Ramos (cell line): ENCODE measurements at regions not wholly inside any gene's neighbourhood (a gene's known extent, or its start where the extent isn't known, plus 50 kb on each side); places are given as distances from the start of the nearest gene placed in this dataset.

Source experiments
- in situ Hi-C: fragments of 300-500 bp; cut with MboI; formaldehyde crosslinking; loops from one replicate; pipeline ENCODE4 v1.14.3; 2022; ENCODE audit warnings: low sequenced_read_pairs; ENCODE audit not compliant: unreplicated experiment

GRCh38 chrX:43467608-43468234 is 188.4 kb upstream of the MAOA start:
- in situ Hi-C loops = no loop called here

GRCh38 chrX:43469391-43470054 is 186.6 kb upstream of the MAOA start:
- in situ Hi-C loops = no loop called here

- in situ Hi-C loops = no loop called here
Measured at GRCh38 chrX:43474321-43474720, 181.8 kb upstream of the MAOA start.

- in situ Hi-C loops = no loop called here
Measured at GRCh38 chrX:43479070-43479469, 177.0 kb upstream of the MAOA start.

GRCh38 chrX:43479850-43480249 is 176.2 kb upstream of the MAOA start:
- in situ Hi-C loops = no loop called here

GRCh38 chrX:43481576-43481975 is 174.5 kb upstream of the MAOA start:
- in situ Hi-C loops = no loop called here

GRCh38 chrX:43493756-43494155 is 162.3 kb upstream of the MAOA start:
- in situ Hi-C loops = no loop called here

- in situ Hi-C loops = no loop called here
Measured at GRCh38 chrX:43500246-43500645, 155.9 kb upstream of the MAOA start.

GRCh38 chrX:43500996-43501694 is 155.0 kb upstream of the MAOA start:
- in situ Hi-C loops = no loop called here

GRCh38 chrX:43504394-43504793 is 151.7 kb upstream of the MAOA start:
- in situ Hi-C loops = no loop called here

GRCh38 chrX:43505769-43506168 is 150.3 kb upstream of the MAOA start:
- in situ Hi-C loops = no loop called here

- in situ Hi-C loops = no loop called here
Measured at GRCh38 chrX:43508694-43509093, 147.4 kb upstream of the MAOA start.

- in situ Hi-C loops = no loop called here
Measured at GRCh38 chrX:43510209-43510608, 145.9 kb upstream of the MAOA start.

GRCh38 chrX:43513085-43513484 is 143.0 kb upstream of the MAOA start:
- in situ Hi-C loops = no loop called here

GRCh38 chrX:43514820-43515219 is 141.3 kb upstream of the MAOA start:
- in situ Hi-C loops = no loop called here

- in situ Hi-C loops = no loop called here
Measured at GRCh38 chrX:43522582-43522981, 133.5 kb upstream of the MAOA start.

- in situ Hi-C loops = no loop called here
Measured at GRCh38 chrX:43525901-43526610, 130.0 kb upstream of the MAOA start.

GRCh38 chrX:43526878-43527277 is 129.2 kb upstream of the MAOA start:
- in situ Hi-C loops = no loop called here

GRCh38 chrX:43527801-43528200 is 128.3 kb upstream of the MAOA start:
- in situ Hi-C loops = no loop called here

- in situ Hi-C loops = no loop called here
Measured at GRCh38 chrX:43530837-43531236, 125.3 kb upstream of the MAOA start.

GRCh38 chrX:43540318-43540717 is 115.8 kb upstream of the MAOA start:
- in situ Hi-C loops = no loop called here
